Duodenal mucosa (tissue), 2 donors: ENCODE measurements at regions not wholly inside any gene's neighbourhood (a gene's known extent, or its start where the extent isn't known, plus 50 kb on each side); places are given as distances from the start of the nearest gene placed in this dataset.

Experiments
- H3K27ac ChIP-seq: one replicate; pipeline ENCODE4 v1.7.0; 2013; ENCODE audit warnings: low read depth, low read length
- H3K27me3 ChIP-seq, 2 donors: one replicate each; pipeline ENCODE4 v1.7.0; 2013; ENCODE audit warnings: low read length in 2 of 2, control low read depth in 1 of 2; ENCODE audit not compliant: insufficient read depth in 2 of 2, control insufficient read depth in 1 of 2
- H3K36me3 ChIP-seq, 2 donors: one replicate each; pipeline ENCODE4 v1.7.0; 2013; ENCODE audit warnings: low read length in 2 of 2, control low read depth in 1 of 2; ENCODE audit not compliant: insufficient read depth in 2 of 2, control insufficient read depth in 1 of 2
- H3K4me1 ChIP-seq, 2 donors: one replicate each; pipeline ENCODE4 v1.7.0; 2013; ENCODE audit warnings: low read length in 2 of 2, control low read depth in 1 of 2; ENCODE audit not compliant: insufficient read depth in 2 of 2, control insufficient read depth in 1 of 2
- H3K4me3 ChIP-seq, 2 donors: one replicate each; pipeline ENCODE4 v1.7.0; 2013; ENCODE audit warnings: low read length in 2 of 2, low read depth in 1 of 2
- H3K9ac ChIP-seq, 2 donors: one replicate each; pipeline ENCODE4 v1.7.0; 2013; ENCODE audit warnings: low read length in 2 of 2, low read depth in 1 of 2
- H3K9me3 ChIP-seq, 2 donors: one replicate each; pipeline ENCODE4 v1.7.0; 2013; ENCODE audit warnings: low read length in 2 of 2, control low read depth in 1 of 2; ENCODE audit not compliant: control insufficient read depth in 1 of 2

DNA sequence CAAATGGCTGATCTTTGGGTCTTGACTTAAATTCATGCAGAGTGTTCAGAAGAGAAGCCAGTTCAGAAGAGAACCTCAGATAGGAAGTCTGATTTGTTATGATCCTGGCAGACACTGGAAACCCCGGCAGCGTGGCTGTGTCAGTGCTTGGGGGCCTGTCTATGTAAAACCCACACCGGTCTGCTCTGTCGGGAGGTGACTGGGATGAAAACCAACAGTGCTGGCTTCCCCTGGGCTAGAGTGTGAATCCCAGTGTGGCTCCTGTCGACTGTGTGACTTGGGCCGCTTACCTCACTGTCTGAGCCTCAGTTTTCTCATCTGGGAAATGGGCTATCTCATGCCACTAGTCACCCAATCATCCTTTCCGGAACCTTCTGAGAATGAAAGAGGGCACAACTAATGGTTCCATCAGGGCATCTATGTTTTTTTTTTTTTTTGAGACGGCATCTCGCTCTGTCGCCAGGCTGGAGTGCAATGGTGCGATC, 92.4 kb downstream of the FOXL1 start:
- Histone ChIP-seq H3K27me3 (peaks cover 0 to 3% of the 10 kb centered on the region in 2 donors), H3K36me3 (no peaks in the 10 kb centered on the region), H3K9me3 (no peaks in the 10 kb centered on the region), H3K27ac (no peak overlapping the region), H3K4me3 (no peak overlapping the region), H3K9ac (no peak overlapping the region), H3K4me1 (no peaks in the 10 kb centered on the region)

DNA sequence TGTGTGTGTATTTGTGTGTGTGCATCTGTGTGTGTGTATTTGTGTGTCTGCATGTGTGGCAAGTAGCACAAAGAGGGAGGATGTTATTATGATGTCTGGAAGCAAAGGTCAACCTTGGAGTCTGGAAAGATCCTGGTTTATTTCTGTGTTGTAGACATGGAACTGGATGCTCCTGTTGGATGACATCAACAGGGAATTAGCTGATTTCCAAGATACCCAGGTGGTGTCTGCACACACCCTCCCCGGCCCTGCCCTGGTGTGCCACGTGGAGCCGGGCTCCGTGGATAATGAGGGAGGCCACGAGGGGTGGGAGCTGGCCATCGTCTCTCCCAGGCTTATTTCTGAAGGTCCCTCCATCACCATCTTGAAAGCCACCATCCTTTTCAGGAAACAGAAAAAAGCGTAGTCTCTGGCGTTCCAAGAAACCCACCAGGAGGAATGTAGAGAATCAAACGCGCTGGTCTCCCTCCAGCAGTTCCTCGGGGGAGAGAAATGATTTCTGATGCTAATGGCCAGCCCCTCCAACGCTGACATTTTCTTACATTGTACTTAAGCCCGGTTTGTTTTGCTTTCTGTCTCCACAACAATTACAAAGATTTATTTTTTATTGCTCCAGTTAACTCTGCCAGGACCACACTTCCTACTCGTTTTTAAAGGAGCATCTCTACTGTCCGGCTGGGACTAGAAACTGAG, 93.3 kb downstream of the FOXL1 start:
- Histone ChIP-seq H3K4me3 (no peak overlapping the region), H3K4me1 (no peaks in the 10 kb centered on the region), H3K36me3 (no peaks in the 10 kb centered on the region), H3K9ac (no peak overlapping the region), H3K27ac (no peak overlapping the region), H3K9me3 (no peaks in the 10 kb centered on the region), H3K27me3 (peaks cover 0 to 7% of the 10 kb centered on the region in 2 donors)

- H3K27ac ChIP-seq = no peak overlapping the region
Observed at GRCh38 chr16:86672179-86672863, 94.0 kb downstream of the FOXL1 start.

DNA sequence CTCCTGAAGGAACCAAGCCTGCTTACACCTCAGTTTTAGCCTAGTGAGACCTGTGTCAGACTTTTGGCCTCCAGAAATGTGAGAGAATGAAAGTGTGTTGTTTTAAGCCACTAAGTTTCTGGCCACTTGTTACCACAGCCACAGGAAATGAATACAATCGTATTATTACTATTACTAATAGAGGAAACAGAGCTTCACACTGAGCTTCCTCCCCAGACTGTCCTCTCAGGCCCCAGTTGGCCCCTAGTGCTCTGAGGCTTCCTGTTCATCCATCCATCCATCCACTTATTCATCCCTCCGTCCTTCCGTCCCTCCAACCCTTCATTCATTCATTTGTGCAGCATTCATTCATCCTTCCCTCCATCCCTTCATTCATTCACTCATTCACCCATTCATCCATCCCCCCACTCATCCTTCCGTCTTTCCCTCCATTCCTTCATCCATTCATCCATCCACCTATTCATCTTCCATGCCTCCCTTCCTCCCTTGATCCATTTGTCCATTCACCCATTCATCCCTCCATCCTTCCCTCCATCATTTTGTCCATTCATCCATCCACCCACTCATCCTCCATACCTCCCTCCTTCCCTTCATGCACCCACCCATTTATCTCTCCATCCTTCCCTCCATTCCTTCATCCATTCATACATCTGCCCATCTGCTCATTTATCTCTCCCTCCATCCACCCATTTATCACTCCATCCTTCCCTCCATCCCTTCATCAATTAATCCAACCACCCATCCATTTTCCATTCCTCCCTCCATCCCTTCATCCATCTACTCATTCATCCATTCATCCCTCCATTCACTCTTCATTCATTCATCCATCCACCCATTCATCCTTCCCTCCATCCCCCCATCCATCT, 95.0 kb downstream of the FOXL1 start:
- Histone ChIP-seq H3K27me3 (peaks cover 0 to 7% of the 10 kb centered on the region in 2 donors), H3K4me3 (no peak overlapping the region), H3K36me3 (no peaks in the 10 kb centered on the region), H3K4me1 (no peaks in the 10 kb centered on the region), H3K27ac (no peak overlapping the region), H3K9me3 (no peaks in the 10 kb centered on the region), H3K9ac (no peak overlapping the region)

More at GRCh38 chr16:86672179-86672863, 94.0 kb downstream of the FOXL1 start:
- H3K4me1 ChIP-seq = no peaks in the 10 kb centered on the region
- H3K4me3 ChIP-seq = no peak overlapping the region
- peaks cover 0 to 7% of the 10 kb centered on the region in 2 donors for H3K27me3 ChIP-seq
- H3K9ac ChIP-seq = no peak overlapping the region
- H3K36me3 ChIP-seq = no peaks in the 10 kb centered on the region
- no peaks in the 10 kb centered on the region for H3K9me3 ChIP-seq

DNA sequence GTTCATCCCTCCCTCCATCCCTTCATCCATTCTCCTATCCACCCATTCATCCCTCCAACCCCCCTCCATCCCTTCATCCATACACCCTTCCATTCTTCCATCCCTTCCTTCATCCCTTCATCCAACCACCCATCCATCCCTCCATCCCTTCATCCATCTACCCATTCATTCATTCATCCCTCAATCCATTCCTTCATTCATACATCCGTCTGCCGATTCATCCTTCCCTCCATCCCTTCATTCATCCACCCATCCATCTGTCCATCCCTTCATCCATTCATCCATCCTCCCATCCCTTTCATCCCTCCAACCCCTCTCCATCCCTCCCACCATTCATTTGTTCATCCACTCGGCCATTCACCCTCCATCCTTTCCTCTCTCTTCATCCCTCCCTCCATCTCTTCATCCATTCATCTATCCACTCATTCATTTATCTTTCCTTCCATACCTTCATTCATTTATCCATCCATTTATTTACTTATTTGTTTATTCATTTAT, 95.7 kb downstream of the FOXL1 start:
- H3K27me3 ChIP-seq = peaks cover 0 to 7% of the 10 kb centered on the region in 2 donors
- H3K36me3 ChIP-seq = no peaks in the 10 kb centered on the region
- no peak overlapping the region for H3K4me3 ChIP-seq

GRCh38 chr16:86676254-86676670, 97.9 kb downstream of the FOXL1 start:
- H3K36me3 ChIP-seq = no peaks in the 10 kb centered on the region

More for the DNA sequence above, 95.7 kb downstream of the FOXL1 start:
- Histone ChIP-seq H3K4me1 (no peaks in the 10 kb centered on the region), H3K27ac (no peak overlapping the region), H3K9ac (no peak overlapping the region), H3K9me3 (no peaks in the 10 kb centered on the region)

DNA sequence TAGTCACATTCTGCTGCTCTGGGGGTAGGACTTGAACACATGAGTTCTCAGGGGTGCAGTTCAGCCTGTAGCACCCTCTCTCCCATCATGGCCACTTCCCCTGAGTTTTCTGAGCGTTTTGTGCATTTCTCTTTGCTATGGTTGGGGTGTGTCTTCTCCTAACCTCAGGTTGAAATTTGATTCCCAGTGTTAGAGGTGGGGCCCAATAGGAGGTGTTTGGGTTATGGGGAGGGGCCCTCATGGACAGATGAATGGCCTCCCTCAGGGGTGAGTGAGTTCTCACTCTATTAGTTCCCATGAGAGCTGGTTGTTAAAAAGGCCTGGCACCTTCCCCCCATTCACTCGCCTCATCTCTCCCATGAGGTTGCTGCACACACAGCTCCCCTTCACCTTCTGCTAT, 101.1 kb downstream of the FOXL1 start:
- Histone ChIP-seq H3K9me3 (peaks cover 0 to 5% of the 10 kb centered on the region in 2 donors), H3K27ac (no peak overlapping the region), H3K4me1 (no peaks in the 10 kb centered on the region)

More at GRCh38 chr16:86676254-86676670, 97.9 kb downstream of the FOXL1 start:
- peaks cover 0 to 5% of the 10 kb centered on the region in 2 donors for H3K9me3 ChIP-seq
- peaks cover 3 to 7% of the 10 kb centered on the region in 2 donors for H3K27me3 ChIP-seq
- H3K4me1 ChIP-seq = no peaks in the 10 kb centered on the region
- H3K9ac ChIP-seq = no peak overlapping the region
- no peak overlapping the region for H3K27ac ChIP-seq
- no peak overlapping the region for H3K4me3 ChIP-seq

GRCh38 chr16:86680162-86680561, 101.8 kb downstream of the FOXL1 start:
- H3K4me3 ChIP-seq = no peak overlapping the region
- no peaks in the 10 kb centered on the region for H3K4me1 ChIP-seq
- H3K27me3 ChIP-seq = peaks cover 4 to 5% of the 10 kb centered on the region in 2 donors
- no peaks in the 10 kb centered on the region for H3K36me3 ChIP-seq
- H3K9ac ChIP-seq = no peak overlapping the region
- peaks cover 0 to 5% of the 10 kb centered on the region in 2 donors for H3K9me3 ChIP-seq
- no peak overlapping the region for H3K27ac ChIP-seq

More for the DNA sequence above, 101.1 kb downstream of the FOXL1 start:
- H3K36me3 ChIP-seq = no peaks in the 10 kb centered on the region
- H3K4me3 ChIP-seq = no peak overlapping the region
- H3K27me3 ChIP-seq = peaks cover 4 to 5% of the 10 kb centered on the region in 2 donors
- H3K9ac ChIP-seq = no peak overlapping the region

DNA sequence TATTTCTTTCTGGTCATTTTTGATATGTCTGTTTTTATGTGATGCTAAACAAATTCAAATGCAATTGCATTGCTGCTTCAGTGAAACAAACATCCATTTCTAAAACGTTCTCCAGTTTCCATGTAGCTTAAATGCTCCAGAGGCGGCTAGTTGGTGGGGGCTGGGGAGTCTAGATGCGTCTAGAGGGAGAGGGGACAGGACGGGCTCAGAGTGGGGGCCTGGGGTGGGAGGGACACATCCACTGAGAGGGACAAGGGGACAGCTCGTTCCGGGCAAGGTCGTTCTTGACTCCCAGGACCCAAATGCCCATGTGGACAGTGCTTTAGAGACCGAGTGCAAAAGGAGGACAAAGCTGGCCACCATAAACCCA, 102.3 kb downstream of the FOXL1 start:
- peaks cover 4 to 5% of the 10 kb centered on the region in 2 donors for H3K27me3 ChIP-seq
- no peak overlapping the region for H3K9ac ChIP-seq
- H3K4me3 ChIP-seq = no peak overlapping the region
- no peaks in the 10 kb centered on the region for H3K4me1 ChIP-seq
- H3K9me3 ChIP-seq = peaks cover 0 to 5% of the 10 kb centered on the region in 2 donors
- peak overlapping the region; percentile 10 for H3K27ac ChIP-seq
- no peaks in the 10 kb centered on the region for H3K36me3 ChIP-seq
